NCI-H69 (cell line): ENCODE measurements at regions not wholly inside any gene's neighbourhood (a gene's known extent, or its start where the extent isn't known, plus 50 kb on each side); places are given as distances from the start of the nearest gene placed in this dataset.
A peak's percentile ranks its signal among the peaks of the same experiment; 100 is the strongest.

Experiments used
- DNase-seq: peaks from one replicate; lab custom pipeline; 2025; lab: John Stamatoyannopoulos, UW

GRCh38 chr3:78516937-78517336 is 1250.9 kb downstream of the ROBO1 start:
- DNase-seq = no peak

- DNase-seq = peak; percentile 62
Observed at GRCh38 chr3:78517965-78518364, 1249.8 kb downstream of the ROBO1 start.

GRCh38 chr3:78519281-78519680 is 1248.5 kb downstream of the ROBO1 start:
- DNase-seq = no peak

GRCh38 chr3:78529601-78530000 is 1238.2 kb downstream of the ROBO1 start:
- DNase-seq = peak; percentile 29

- no peak for DNase-seq
Observed at GRCh38 chr3:78540485-78540884, 1227.3 kb downstream of the ROBO1 start.

- DNase-seq = no peak
Observed at GRCh38 chr3:78545827-78546226, 1222.0 kb downstream of the ROBO1 start.
